ENCODE measurements at regions not wholly inside any gene's neighbourhood (a gene's known extent, or its start where the extent isn't known, plus 50 kb on each side); places are given as distances from the start of the nearest gene placed in this dataset.
A peak's percentile ranks its signal among the peaks of the same experiment; 100 is the strongest.
"Not testable (repeated sequence)": the region's sequence is repeated elsewhere in the genome, so short reads cannot be mapped to it uniquely, and the experiment has no call there.

DNA sequence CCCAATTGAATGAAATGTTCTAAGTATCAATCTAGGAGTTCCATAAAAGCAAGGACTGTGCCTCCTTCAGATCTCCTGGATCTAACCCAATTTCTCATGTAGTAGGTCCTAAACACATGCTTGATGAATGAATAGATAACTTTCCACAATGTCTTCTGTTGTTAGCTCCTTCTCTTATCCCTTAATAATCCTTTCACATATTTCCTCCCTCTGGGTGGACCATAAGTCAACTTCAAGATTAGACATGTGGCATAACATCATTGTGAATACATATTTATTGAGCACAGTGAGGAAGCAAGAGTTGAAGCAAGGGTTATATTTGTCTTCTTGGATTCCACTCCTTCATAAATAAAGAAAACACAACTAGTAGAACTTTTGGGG lies 108.6 kb upstream of the EGFLAM start:
- no peak for DNase-seq (ENCODE audit: low read depth in 2 of 3, low spot score in 2 of 3)

DNA sequence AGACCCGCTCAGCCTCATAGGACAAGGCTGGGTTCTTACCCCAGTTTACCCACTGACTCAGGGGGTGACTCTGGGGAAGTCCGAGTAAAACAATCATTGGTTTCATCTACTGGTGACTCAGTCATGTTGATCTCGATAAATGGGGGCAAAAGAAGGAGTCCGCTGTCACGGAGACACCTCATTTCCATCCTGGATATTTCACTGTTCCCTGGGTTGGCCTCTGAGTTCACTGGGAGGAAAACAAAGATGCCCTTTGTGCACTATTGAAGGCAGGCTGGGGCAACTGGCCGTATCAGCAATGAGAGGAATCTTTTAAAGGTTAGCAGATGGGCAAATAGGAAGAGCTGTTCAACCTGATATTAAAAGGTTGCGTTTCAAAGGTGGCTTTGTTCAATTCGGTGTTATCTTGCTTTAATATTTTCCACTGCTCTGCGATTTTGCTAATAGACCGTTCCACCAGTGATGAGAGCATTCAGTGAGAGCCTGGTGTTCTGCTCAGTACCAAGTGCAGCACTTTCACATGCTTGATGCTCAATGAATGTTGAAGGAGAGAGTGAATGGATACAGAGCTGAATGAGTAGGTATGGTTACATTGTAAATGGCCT lies 110.2 kb upstream of the EGFLAM start:
- DNase-seq (ENCODE audit: low read depth in 2 of 3, low spot score in 2 of 3): no peak

DNA sequence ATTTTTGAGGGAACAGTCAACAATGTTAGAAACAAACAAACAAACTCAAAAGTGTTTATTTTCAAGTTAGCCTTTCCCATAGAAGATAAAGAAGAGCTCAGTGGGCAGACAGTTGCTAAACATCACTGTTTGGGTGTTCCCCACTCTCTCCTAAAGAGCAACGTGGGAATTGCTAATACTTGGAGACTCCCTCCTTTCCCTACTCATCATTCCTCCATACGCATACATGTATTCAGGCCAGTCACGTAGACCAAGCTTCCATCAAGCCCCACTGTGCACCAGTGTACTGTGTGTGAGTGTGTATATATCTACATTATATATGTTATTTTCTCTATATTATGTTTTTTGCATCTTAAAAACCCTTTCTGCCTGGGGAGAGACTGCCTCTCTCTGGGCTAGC lies 115.0 kb upstream of the EGFLAM start:
- no peak for DNase-seq (ENCODE audit: low read depth in 2 of 3, low spot score in 2 of 3)

DNA sequence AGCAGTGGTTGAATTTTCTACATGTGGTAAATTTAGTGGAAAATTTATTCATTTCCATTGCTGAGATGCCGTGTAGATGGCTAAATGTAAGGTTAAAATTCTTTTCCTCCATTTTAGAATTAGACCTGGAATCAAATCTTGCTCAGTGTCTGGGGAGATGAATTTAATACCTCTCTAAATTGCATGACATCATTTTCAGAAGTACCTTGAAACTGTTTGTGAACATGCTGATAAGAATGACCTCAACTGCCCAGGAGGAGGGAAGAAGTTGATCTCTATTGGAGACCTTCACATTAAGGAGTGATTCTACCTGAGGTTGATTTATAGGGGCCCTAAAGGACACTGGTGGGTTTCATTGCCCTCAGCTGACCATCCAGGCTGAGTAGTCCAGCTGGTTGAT lies 116.7 kb upstream of the EGFLAM start:
- no peak for DNase-seq (ENCODE audit: low read depth in 2 of 3, low spot score in 2 of 3)

DNA sequence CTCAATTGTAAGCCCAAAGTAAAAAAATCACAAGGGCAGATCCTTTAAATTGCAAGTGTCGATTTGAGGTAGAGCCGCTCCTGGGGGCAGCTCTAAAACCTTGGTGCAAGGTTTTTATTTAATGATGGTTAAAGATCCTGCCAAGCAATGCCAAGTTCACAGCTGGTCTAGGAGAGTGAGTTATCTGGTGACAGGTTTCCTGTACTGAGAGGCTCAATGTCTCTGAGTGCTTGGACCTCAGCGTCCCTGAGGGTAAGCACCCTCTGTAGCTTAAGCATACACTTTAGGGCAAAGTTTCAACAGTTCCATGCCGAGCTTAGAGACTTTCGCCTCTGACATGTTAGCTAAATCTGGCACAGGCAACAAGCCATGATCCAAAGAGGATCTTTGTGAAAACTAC lies 119.8 kb upstream of the EGFLAM start:
- no peak for DNase-seq (ENCODE audit: low read depth in 2 of 3, low spot score in 2 of 3)

DNA sequence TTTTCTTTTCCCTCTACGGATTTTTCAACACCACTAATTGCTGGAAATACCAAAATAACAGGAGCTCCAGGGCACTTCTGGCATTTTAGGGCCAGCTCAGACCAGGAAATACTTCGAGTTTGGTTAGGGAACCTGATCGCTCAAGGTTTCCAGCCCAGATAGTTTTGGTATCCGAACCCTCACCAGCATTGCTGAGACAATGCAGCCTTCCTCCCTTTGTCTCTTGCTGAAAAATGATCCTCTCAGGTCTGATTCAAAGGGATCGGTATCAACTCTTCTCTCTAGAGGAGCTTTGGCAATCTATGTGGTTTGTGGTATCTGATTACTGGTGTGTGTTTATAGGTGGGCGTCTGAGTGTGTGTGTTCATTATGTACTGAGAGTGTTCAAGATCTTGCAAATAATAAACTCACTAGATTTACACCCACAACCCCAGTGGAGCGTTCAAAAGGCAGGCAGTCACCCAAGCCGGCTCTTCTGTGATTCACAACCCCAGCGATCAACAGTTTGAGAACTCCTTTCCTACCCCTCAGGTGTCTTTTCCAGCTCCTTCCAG lies 122.8 kb upstream of the EGFLAM start:
- no peak for DNase-seq (ENCODE audit: low read depth in 2 of 3, low spot score in 2 of 3)

DNA sequence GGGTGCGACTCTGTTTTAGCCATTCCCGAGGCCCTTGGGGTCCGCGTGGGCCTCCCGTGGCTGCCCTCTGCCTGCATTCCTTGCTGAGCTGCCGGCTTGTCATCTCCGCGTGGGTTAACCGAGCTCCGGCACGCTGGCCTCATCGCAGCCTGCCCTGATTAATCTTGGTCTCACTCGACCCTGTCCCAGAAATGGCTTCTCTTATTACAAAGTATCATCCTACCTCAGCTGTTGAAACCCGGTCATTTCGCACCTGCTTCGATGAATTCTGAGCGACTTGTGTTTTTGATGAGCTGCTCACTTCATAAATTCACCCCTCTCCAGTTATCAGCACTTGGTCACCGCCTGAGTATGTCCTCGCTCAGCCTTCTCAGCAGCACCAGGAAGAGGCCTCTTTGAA lies 123.5 kb upstream of the EGFLAM start:
- no peak for DNase-seq (ENCODE audit: low read depth in 2 of 3, low spot score in 2 of 3)

DNA sequence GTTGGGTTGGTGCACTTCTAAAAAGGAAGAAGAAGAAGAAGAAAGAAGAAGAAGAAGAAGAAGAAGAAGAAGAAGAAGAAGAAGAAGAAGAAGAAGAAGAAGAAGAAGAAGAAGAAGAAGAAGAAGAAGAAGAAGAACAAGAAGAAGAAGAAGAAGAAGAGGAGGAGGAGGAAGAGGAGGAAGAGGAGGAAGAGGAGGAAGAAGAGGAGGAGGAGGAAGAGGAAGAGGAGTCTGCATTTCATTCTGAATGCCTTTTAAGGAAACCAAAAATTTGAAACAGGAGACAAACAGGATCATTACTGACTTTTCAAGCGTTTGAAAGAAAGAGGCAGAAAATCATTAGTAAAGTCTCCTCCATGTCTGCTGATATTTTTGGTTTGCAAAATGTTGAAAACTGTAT lies 124.1 kb upstream of the EGFLAM start:
- DNase-seq (ENCODE audit: low read depth in 2 of 3, low spot score in 2 of 3): not testable (repeated sequence)

DNA sequence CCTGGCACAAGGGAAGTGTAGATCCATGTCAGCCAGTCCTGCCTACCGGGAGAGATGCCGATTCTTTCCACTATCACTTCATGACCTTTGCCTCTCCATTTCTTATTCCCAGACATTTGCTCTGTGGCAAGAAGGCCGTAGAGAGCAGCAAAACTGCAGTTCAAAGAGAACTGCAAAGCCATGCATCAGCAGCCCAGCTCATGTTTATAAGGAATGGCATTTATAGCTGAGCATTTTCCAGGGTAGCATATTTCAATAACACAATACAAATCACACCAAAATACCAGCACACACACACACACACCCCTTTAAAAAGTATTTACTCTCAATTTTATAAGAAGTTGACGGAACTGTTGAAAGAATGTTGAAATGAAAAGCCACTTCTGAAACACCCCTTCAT lies 126.7 kb upstream of the EGFLAM start:
- no peak for DNase-seq (ENCODE audit: low read depth in 2 of 3, low spot score in 2 of 3)

DNA sequence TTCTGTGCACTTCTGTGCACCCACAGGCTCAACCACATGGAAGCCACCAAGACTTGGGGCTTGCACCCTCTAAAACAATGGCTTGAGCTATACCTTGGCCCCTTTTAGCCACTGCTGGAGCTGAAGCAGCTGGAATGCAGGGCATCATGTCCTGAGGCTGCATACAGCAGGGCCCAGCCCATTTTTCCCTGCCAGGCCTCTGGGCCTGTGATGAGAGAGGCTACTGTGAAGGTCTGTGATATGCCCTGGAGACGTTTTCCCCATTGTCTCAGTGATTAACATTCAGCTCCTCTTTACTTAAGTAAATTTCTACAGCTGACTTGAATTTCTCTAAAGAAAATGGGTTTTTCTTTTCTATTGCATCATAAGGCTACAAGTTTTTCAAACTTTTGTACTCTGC lies 134.0 kb upstream of the EGFLAM start:
- DNase-seq (ENCODE audit: low read depth in 2 of 3, low spot score in 2 of 3): no peak

DNA sequence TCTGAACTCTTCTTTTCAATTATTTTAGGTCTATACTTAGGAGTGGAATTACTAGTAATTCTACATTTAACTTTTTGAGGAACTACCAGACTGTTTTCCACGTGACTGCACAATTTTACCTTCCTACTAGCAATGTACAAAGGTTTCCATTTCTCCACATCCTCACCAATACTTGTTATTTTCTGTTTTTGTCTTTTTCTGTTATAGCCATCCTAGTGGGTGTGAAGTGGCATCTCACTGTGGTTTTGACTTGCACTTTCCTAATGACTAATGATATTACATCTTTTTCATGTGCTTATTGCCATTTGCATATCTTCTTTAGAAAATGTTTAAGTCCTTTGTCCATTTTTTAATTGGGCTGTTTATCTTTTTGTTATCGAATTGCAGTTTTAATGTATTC lies 136.9 kb upstream of the EGFLAM start:
- no peak for DNase-seq (ENCODE audit: low read depth in 2 of 3, low spot score in 2 of 3)

DNA sequence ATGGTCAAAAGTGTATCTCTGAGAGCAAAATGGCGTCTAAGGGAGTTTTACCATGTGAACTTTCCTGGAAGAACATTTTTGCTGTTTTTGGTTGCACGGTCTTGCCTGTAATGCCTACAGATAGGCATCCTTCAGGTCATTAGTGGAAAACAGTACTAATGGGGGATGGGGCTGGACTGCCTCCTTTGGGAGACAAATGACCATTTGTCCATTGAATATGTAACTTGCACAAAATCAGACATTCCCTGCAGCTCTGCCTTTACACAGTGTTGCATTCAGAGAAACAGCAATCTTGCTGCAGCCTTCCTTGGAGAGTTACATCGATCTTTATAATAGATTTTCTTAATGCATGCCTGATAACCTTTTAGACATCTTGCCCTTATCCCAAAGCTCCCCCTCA lies 138.5 kb upstream of the EGFLAM start:
- DNase-seq (ENCODE audit: low read depth in 2 of 3, low spot score in 2 of 3): no peak

DNA sequence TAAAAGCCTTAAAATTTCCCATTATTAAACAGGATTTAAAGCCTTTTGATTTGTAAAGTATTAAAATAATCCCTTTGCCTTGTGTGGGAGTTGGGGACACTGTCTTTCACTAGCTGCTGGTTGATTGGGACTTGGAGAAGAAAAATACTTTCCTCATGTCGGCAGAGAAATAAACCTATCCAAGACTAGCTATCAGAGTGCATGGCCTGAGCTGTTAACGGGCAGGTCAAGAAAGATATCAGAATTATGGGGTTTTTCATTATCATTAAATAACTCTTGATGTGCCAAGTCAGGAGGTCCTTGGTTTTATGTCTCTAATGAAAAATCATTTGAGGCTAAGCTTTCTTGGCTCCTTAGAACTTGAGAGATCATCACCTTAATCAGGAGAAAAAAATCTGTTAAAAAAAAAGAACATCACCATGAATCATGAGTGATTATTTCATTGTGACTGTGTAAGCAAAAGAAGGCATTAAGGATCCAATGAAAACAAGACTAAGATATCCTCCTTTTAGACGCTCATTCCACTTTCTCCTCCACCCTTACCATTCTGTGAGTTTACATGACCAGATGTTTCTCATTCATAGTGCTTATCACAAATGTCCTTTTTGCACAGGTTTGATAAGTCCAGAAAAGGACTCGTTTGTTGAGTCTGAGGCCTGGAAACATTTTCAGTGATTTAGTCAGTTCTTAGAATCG lies 140.4 kb upstream of the EGFLAM start:
- no peak for DNase-seq (ENCODE audit: low read depth in 2 of 3, low spot score in 2 of 3)

DNA sequence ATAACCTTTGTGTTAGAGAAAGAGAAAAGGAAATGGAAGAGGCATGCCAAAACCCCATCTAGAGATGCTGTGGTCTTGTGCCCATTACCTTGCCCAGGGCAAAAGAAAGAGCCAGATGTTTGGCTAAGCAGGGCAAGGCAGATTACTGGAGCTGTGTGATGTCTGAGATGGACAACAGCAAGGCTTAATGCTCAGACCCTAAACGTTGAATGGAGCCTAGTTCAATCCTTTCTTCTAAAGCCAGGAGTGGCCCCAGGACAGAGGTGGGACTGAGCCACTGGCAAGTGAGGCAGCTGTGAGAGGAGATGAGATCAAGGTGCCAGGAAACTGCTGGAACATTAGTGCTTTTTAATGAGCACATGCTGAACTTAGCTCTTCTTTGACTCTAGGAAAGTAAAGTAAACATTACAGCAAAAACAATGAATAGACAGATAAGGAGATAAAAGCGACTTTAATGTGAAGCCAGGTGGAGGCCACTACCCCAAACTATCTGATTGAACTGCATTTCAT lies 143.0 kb upstream of the EGFLAM start:
- no peak for DNase-seq (ENCODE audit: low read depth in 2 of 3, low spot score in 2 of 3)

DNA sequence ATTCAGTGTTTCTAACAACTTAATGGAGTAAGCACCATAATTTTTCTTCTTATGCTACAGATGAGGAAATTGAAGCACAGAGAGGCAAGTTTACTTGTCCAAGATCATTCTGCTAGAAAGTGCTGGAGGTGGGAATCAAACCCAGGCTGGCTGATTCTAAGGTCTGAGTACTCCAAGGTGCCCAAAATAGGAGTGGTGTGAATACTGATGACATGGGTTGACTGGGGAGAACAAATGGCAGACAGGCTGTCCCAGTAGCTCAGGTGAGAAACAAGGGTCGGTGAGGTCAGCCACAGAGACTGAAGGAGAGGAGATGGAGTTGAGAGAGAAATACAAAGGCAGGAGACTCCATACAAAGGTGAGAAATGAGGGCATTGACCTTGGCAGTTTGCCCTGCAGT lies 144.5 kb upstream of the EGFLAM start:
- no peak for DNase-seq (ENCODE audit: low read depth in 2 of 3, low spot score in 2 of 3)

DNA sequence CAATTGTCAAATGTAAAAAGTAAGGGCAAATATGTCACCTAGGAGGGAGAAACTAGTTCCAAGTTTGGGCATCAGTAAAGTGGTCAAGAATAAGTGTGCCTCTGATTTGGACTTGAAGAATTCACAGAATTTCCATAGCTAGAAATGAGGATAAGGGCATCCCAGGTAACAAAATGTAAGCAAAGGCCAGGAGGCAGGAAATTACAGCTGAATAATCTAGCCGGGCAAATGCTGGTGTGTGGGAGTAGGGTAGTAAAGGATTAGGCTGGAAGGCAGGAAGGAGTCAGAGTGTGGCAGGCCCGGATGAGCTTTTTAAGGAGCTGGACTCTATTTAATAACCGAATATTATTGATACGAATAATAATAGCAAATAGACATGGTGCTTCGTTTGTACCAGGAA lies 144.9 kb upstream of the EGFLAM start:
- DNase-seq (ENCODE audit: low read depth in 2 of 3, low spot score in 2 of 3): no peak

DNA sequence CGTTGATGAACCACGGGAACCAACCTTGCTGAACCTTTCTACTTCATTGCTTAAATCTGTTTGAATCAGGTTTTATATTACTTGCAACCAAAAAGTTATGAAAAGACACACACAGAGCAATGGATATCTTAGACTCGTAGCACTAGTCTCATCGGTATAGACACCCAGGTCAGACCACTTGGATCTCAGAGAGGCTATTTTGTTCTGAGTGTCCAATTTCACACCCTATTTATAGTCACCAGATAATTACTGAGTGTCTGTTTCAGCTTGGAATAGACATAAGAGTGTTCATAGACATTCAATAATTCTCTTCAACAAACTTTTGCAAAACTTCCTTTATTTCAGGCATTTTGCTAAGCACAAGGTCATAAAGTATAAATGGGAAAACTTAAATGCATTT lies 145.4 kb upstream of the EGFLAM start:
- DNase-seq (ENCODE audit: low read depth in 2 of 3, low spot score in 2 of 3): no peak

DNA sequence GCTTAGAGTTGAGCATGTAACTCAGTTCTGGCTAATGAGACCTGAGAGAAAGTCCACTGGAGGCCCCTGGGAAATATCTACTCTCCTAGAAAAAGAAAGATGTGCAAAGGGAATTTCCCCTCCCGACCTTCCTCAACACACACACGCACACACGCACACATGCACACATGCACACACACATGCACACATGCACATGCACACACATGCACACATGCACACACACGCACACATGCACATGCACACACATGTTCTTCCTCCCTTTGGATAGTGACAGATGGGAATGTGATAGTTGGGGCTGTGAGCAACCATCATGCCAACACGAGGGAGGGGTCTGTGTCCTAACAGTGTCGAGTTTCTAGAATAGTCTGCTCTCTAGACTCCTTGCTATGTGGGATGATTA lies 148.2 kb upstream of the EGFLAM start:
- no peak for DNase-seq (ENCODE audit: low read depth in 2 of 3, low spot score in 2 of 3)

DNA sequence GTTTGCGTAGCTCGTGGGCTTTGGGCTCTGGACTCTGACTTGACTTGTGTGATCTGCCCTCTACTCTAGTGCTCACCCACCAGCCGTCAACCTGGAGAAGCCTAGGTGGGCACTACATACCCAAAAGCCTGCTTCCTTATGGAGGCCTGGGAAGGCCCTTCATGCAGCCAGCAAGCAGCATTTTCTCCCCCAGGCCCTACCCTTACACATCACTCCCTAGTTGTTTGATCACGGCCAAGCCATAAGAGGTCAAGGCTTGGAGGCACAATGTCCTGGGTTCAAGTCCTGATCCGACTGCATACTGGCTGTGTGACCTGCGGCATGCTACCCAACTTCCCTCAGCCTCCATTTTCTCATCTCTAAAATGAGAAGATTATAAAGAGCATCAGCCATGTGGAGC lies 151.3 kb upstream of the EGFLAM start:
- no peak for DNase-seq (ENCODE audit: low read depth in 2 of 3, low spot score in 2 of 3)

DNA sequence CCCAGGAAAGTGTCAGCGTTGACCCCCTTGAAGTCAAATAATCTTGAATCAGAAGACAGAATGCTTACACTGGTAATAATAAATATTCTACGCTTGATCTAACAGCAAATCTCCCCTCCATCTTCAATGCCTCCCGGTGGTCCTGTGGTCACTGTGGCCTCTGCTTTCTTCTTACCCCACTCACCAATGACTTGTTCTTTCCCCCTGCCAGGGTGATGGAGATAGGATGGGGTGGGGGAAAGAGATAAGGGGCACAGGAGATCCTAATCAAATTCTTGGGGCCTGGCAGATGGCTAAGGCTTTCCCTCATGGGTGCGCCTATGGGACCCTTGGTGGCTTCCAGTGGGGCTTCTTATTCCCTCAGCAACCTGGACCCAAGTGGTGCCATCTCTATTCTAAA lies 152.6 kb upstream of the EGFLAM start:
- DNase-seq (ENCODE audit: low read depth in 2 of 3, low spot score in 2 of 3): peak in 2 of 3 donors; percentile 17 to 60

DNA sequence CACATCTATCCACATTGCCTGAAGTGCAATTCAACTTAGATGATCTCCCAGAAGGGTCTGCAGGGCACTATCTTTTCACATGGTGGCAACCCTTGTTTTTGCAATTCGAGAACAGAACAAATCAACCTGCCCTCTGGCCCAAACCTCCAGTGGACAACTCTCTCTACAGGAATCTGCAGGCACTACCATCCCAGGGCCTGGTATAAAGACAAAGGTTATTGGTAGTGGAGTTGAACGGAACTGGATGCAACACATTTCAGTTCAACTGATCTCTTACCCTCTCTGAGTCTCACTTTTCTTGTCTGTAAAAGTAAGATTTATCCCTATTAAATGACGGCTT lies 153.2 kb upstream of the EGFLAM start:
- no peak for DNase-seq (ENCODE audit: low read depth in 2 of 3, low spot score in 2 of 3)

DNA sequence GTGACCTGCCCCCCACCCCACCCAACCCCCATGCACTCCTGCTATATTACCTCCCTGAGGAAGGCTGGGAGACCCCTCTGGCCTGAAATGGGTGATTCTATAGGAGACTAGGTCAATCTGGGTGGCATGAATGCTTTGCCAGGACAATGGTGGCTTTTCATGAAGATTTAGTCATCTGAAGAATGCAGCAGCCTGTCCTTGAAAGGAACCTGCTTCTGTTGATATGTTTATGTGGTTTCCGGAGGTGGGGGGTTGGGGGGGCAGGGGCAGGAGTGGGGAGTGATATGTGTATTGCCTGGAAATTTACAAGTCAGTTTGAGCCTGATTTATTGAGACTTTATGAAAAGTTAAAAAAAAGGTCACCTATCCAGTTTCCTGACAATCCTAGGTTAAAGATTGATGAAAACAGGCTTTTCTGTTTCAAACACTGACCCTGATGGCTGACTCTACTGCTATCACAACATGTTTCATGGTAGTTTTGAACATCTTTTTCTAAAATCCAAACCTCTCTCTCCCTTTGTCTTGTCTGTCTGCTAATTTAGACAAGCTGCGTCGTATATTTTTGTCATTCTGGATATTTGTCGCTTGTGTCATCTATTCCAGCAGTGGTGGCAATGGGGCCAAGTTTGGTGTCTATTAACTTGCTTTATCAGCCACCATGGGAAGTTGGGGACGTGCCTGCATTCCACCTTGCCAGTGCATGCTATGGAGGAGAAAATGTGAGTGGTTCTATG lies 153.7 kb upstream of the EGFLAM start:
- peak in 2 of 3 donors; percentile 77 to 89 for DNase-seq (ENCODE audit: low read depth in 2 of 3, low spot score in 2 of 3)

Data from hematopoietic multipotent progenitor cell (in vitro differentiated cells).